Psoas muscle (tissue), 7 donors: ENCODE measurements at regions not wholly inside any gene's neighbourhood (a gene's known extent, or its start where the extent isn't known, plus 50 kb on each side); places are given as distances from the start of the nearest gene placed in this dataset.

Experiments
- ATAC-seq, 4 donors: fragments of 200-7000 bp; cut with Tn5 transposase; one replicate each; pipeline ENCODE4 v1.9.1; 2020; ENCODE audit warnings: moderate library complexity in 3 of 4, mild to moderate bottlenecking in 2 of 4
- DNase-seq, 2 donors: peaks; one replicate each; pipeline ENCODE4 v3.0.0-alpha.2; 2020
- H3K27ac ChIP-seq: fragments of 200-600 bp; one replicate; pipeline ENCODE4 v1.8.0; 2022
- H3K27me3 ChIP-seq, 3 donors: fragments of 200-600 bp in 1 of 3; one replicate each; pipeline versions ENCODE4 v1.6.1 to v1.8.0; 2013 to 2022; ENCODE audit warnings: low read length in 2 of 3, mild to moderate bottlenecking in 2 of 3, moderate library complexity in 1 of 3; ENCODE audit not compliant: insufficient read depth in 3 of 3
- H3K36me3 ChIP-seq, 2 donors: fragments of 200-600 bp in 1 of 2; one replicate each; pipeline versions ENCODE4 v1.6.1 to v1.8.0; 2013 to 2022; ENCODE audit warnings: low read depth in 1 of 2, mild to moderate bottlenecking in 1 of 2, moderate library complexity in 1 of 2; ENCODE audit not compliant: insufficient read depth in 1 of 2
- H3K4me1 ChIP-seq: fragments of 200-600 bp; one replicate; pipeline ENCODE4 v1.8.0; 2022
- H3K4me3 ChIP-seq: fragments of 200-600 bp; one replicate; pipeline ENCODE4 v1.8.0; 2022; ENCODE audit warnings: mild to moderate bottlenecking
- H3K9me3 ChIP-seq: fragments of 200-600 bp; one replicate; pipeline ENCODE4 v1.8.0; 2022
- CTCF ChIP-seq: fragments of 200-600 bp; IDR thresholded peaks from one replicate; pipeline ENCODE4 v1.8.0; 2022; ENCODE audit warnings: antibody characterized with exemption
- WGBS, 3 donors: extraction: QIAGEN DNeasy Blood & Tissue Kit; methylation state at CpG; one replicate each; pipeline versions ENCODE4 v1.1.6 to v1.1.7; 2013; 5-methylcytosine and 5-hydroxymethylcytosine counted together
- intact Hi-C, 2 donors: fragments of 100-400 bp; cut with DNase I; formaldehyde crosslinking; loops; one replicate each; pipeline versions ENCODE4 v1.11.0 to v1.14.2; 2022
- donor health status: healthy with polysubstance abuse.
- donor health status: DM: no; HTN: no; CAD: no; lungs with moderate emphysema.
- donor health status: Bipolar disorder and iron deficiency.
- donor health status: healthy.
- donor health status: DM: yes; HTN: yes; CAD: no.
- donor health status: DM: no; HTN: no; CAD: no.
- donor health status: DM: yes; HTN: yes; CAD: no.

- no peak for ATAC-seq
- H3K4me1 ChIP-seq, result no peaks in the 10 kb centered on the region
- intact Hi-C loops, result no loop called here
- H3K27ac ChIP-seq, result no peak overlapping the region
- no peak for TF ChIP-seq CTCF
- H3K9me3 ChIP-seq, result no peaks in the 10 kb centered on the region
- H3K36me3 ChIP-seq, result no peaks in the 10 kb centered on the region
- peaks cover 0 to 3% (median 0%) of the 10 kb centered on the region in 3 donors for H3K27me3 ChIP-seq
- H3K4me3 ChIP-seq, result no peak overlapping the region
- 87 to 90% (median 88%) methylated on average over 11 of the region's 11 CpGs for WGBS, 3 donors
- DNase-seq, result no peak
These were observed 225.7 kb upstream of the AMIGO2 start for GRCh38 chr12:47305464-47305863.

- Histone ChIP-seq H3K4me1 (no peaks in the 10 kb centered on the region), H3K36me3 (no peaks in the 10 kb centered on the region), H3K9me3 (no peaks in the 10 kb centered on the region), H3K27ac (no peak overlapping the region), H3K27me3 (peaks cover 0 to 3% (median 0%) of the 10 kb centered on the region in 3 donors), H3K4me3 (no peak overlapping the region)
- no peak for DNase-seq
- 96 to 100% (median 100%) methylated on average over 1 of the region's 1 CpG for WGBS, 3 donors
- no peak for TF ChIP-seq CTCF
- intact Hi-C loops, result no loop called here
- no peak for ATAC-seq
These were observed 224.3 kb upstream of the AMIGO2 start for GRCh38 chr12:47303995-47304560.

- peaks cover 0 to 3% (median 0%) of the 10 kb centered on the region in 3 donors for H3K27me3 ChIP-seq
- TF ChIP-seq CTCF, result no peak
- DNase-seq (no peak), ATAC-seq (no peak)
- intact Hi-C loops, result no loop called here
- WGBS, 3 donors, result 60 to 70% (median 69%) methylated on average over 7 of the region's 7 CpGs
- H3K9me3 ChIP-seq, result no peaks in the 10 kb centered on the region
- no peak overlapping the region for H3K4me3 ChIP-seq
- no peaks in the 10 kb centered on the region for H3K4me1 ChIP-seq
- H3K36me3 ChIP-seq, result no peaks in the 10 kb centered on the region
- H3K27ac ChIP-seq, result no peak overlapping the region
These were observed 223.4 kb upstream of the AMIGO2 start for GRCh38 chr12:47303207-47303606.

- Histone ChIP-seq H3K27me3 (peaks cover 0 to 3% (median 0%) of the 10 kb centered on the region in 3 donors), H3K9me3 (no peaks in the 10 kb centered on the region), H3K4me3 (no peak overlapping the region), H3K27ac (no peak overlapping the region), H3K36me3 (no peaks in the 10 kb centered on the region), H3K4me1 (no peaks in the 10 kb centered on the region)
- intact Hi-C loops, result no loop called here
- no peak for ATAC-seq
- DNase-seq, result no peak
- no peak for TF ChIP-seq CTCF
- 61 to 64% (median 63%) methylated on average over 6 of the region's 6 CpGs for WGBS, 3 donors
These were observed 222.4 kb upstream of the AMIGO2 start for GRCh38 chr12:47302111-47302671.

GRCh38 chr12:47299586-47299985 lies 219.8 kb upstream of the AMIGO2 start:
- Histone ChIP-seq H3K4me3 (no peak overlapping the region), H3K9me3 (no peaks in the 10 kb centered on the region), H3K27me3 (no peaks in the 10 kb centered on the region), H3K4me1 (no peaks in the 10 kb centered on the region), H3K27ac (no peak overlapping the region), H3K36me3 (no peaks in the 10 kb centered on the region)
- intact Hi-C loops, result no loop called here
- no peak for DNase-seq
- WGBS, 3 donors, result 71 to 88% (median 79%) methylated on average over 1 of the region's 1 CpG
- no peak for TF ChIP-seq CTCF
- ATAC-seq, result no peak
